ENCODE measurements at regions not wholly inside any gene's neighbourhood (a gene's known extent, or its start where the extent isn't known, plus 50 kb on each side); places are given as distances from the start of the nearest gene placed in this dataset.

- ChIA-PET POLR2A (no interaction called here), SMC1A (ENCODE audit: uncharacterized antibody, unreplicated experiment) (interaction anchor here (1.3 to 1.5 kb wide), 2 partner anchors 9 to 25 kb away, joined by 3 to 5 read pairs; no protein-coding TSS in a partner anchor), CTCF (interaction anchor here (0.9 to 1.6 kb wide), 4 partner anchors 9 to 63 kb away, joined by 3 to 4 read pairs (median 4); no protein-coding TSS in a partner anchor), RAD21 (ENCODE audit: unreplicated experiment) (no interaction called here)
- Histone ChIP-seq H2AFZ (ENCODE audit: control insufficient read depth, low read depth, low read length) (no peak overlapping the region), H3K36me3 (ENCODE audit: control insufficient read depth in 2 of 2, insufficient read depth in 2 of 2, low read length in 1 of 2) (no peaks in the 10 kb centered on the region), H4K20me1 (ENCODE audit: control insufficient read depth, insufficient read depth) (no peaks in the 10 kb centered on the region), H3K9me3 (replicated peaks; ENCODE audit: control insufficient read depth, insufficient read depth, low read length) (no peaks in the 10 kb centered on the region), H3K27me3 (replicated peaks in 1 of 2; ENCODE audit: control insufficient read depth in 2 of 2, insufficient read depth in 2 of 2, low read length in 1 of 2) (no peaks in the 10 kb centered on the region; a peak in 1 of 4 replicates), H3K4me2 (ENCODE audit: control insufficient read depth, insufficient read depth) (no peak overlapping the region), H3K4me3 (no peak overlapping the region), H3K4me1 (ENCODE audit: control insufficient read depth, insufficient read depth, low read length) (peaks cover 23% of the 10 kb centered on the region), H3K27ac (ENCODE audit: control insufficient read depth, insufficient read depth) (no peak overlapping the region), H3K9ac (ENCODE audit: control insufficient read depth, insufficient read depth, low read length) (no peak overlapping the region), H3K79me2 (ENCODE audit: control insufficient read depth, insufficient read depth, low read length) (no peaks in the 10 kb centered on the region)
- no TSS peak for BruUV-seq (replicated peaks)
- intact Hi-C loops (cut with micrococcal nuclease; ENCODE audit: unreplicated experiment): no loop called here
- no peak for DNase-seq (ENCODE audit: low read depth, low spot score)
- ATAC-seq: no peak
- TF ChIP-seq ZNF687 (IDR thresholded peaks at IDR 0.05) (no peak), SKIL (IDR thresholded peaks at IDR 0.05; ENCODE audit: low read depth, poor library complexity, severe bottlenecking) (no peak), WRNIP1 (IDR thresholded peaks at IDR 0.05; ENCODE audit: borderline replicate concordance, low read depth, low read length) (no peak), MXI1 (IDR thresholded peaks at IDR 0.05; ENCODE audit: low read depth, low read length) (no peak), E2F8 (IDR thresholded peaks at IDR 0.05; ENCODE audit: low read depth, partially characterized antibody) (no peak), NR2C2 (IDR thresholded peaks at IDR 0.05; ENCODE audit: borderline replicate concordance, control insufficient read depth, insufficient read length, low read depth) (no peak)
- FAIRE-seq: no peak
- in situ Hi-C loops (cut with MboI): no loop called here
- WGBS (ENCODE audit: insufficient coverage, insufficient replicate concordance, low lambda C conversion rate, missing lambda C conversion rate): 91% methylated on average over 29 of the region's 29 CpGs
Measured at GRCh38 chr4:42345962-42346544, 51.2 kb upstream of the SHISA3 start.
